ENCODE measurements at regions not wholly inside any gene's neighbourhood (a gene's known extent, or its start where the extent isn't known, plus 50 kb on each side); places are given as distances from the start of the nearest gene placed in this dataset.

DNA sequence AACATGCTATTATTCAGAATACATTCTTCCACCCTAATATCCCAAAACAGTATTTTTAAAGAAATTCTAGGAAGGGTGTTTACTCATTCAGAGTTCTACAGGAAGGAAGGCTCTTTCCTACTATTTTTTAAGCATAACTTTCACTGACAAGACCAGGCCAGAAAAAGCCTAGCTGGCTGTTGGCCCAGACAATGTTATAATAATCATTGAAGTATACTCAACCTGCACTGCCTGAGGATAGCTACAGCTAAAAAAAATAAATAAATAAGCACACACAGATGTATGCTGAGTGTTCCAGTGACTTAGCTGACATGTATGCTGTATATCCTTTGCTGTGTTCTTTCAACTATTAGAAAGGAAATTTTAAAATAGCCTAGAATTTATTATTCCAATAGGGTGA is 145.8 kb upstream of the SPRY1 start:
- no peaks in the 10 kb centered on the region for H3K27me3 Mint-ChIP-seq (ENCODE audit: low read depth in 3 of 3)
- intact Hi-C loops (cut with micrococcal nuclease), result no loop called here

DNA sequence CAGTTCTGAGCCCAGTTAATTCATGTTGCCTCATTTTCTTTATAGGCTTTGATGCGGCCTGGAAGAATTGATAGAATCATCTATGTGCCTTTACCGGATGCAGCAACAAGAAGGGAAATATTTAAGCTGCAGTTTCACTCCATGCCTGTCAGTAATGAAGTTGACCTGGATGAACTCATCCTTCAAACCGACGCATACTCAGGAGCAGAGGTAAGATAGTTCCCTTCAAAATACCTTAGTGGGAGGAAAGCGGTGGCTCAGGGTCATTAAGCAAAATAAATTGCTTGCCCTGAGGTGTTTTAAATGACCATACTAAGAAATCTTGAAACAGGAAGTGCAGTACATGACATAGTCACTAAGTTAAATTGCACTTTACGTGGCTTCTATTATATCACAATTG is 140.6 kb upstream of the SPRY1 start:
- H3K27me3 Mint-ChIP-seq (ENCODE audit: low read depth in 3 of 3), result no peaks in the 10 kb centered on the region
- no peaks in the 10 kb centered on the region for H3K79me2 ChIP-seq (ENCODE audit: insufficient read depth, low read length)
- peaks cover 0 to 1% (median 0%) of the 10 kb centered on the region in 7 donors for H3K9me3 Mint-ChIP-seq
- H3K4me1 Mint-ChIP-seq, result peaks cover 13% of the 10 kb centered on the region
- no peak overlapping the region for H3K4me2 ChIP-seq (replicated peaks; ENCODE audit: extremely low read depth, low read length, poor library complexity, severe bottlenecking)
- TF ChIP-seq, protein P1, sequence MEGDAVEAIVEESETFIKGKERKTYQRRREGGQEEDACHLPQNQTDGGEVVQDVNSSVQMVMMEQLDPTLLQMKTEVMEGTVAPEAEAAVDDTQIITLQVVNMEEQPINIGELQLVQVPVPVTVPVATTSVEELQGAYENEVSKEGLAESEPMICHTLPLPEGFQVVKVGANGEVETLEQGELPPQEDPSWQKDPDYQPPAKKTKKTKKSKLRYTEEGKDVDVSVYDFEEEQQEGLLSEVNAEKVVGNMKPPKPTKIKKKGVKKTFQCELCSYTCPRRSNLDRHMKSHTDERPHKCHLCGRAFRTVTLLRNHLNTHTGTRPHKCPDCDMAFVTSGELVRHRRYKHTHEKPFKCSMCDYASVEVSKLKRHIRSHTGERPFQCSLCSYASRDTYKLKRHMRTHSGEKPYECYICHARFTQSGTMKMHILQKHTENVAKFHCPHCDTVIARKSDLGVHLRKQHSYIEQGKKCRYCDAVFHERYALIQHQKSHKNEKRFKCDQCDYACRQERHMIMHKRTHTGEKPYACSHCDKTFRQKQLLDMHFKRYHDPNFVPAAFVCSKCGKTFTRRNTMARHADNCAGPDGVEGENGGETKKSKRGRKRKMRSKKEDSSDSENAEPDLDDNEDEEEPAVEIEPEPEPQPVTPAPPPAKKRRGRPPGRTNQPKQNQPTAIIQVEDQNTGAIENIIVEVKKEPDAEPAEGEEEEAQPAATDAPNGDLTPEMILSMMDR (IDR thresholded peaks at IDR 0.05), result no peak
- no peak overlapping the region for H2AFZ ChIP-seq (ENCODE audit: insufficient read depth, low read depth, low read length, poor library complexity, severe bottlenecking)
- no peaks in the 10 kb centered on the region for H3K27me3 ChIP-seq (ENCODE audit: control insufficient read depth in 2 of 2, insufficient read depth in 2 of 2, low read length in 2 of 2)
- H3K9me3 ChIP-seq (replicated peaks in 1 of 2; ENCODE audit: control insufficient read depth in 1 of 2, insufficient read depth in 1 of 2, low read length in 2 of 2), result no peaks in the 10 kb centered on the region
- H3K27ac Mint-ChIP-seq, result no peak overlapping the region
- no peak overlapping the region for H3K4me3 ChIP-seq (replicated peaks in 1 of 3; ENCODE audit: low read depth in 2 of 3, low read length in 3 of 3)
- no peaks in the 10 kb centered on the region for H3K36me3 ChIP-seq (replicated peaks in 1 of 2; ENCODE audit: control insufficient read depth in 1 of 2, insufficient read depth in 2 of 2, low read length in 2 of 2)
- WGBS (ENCODE audit: insufficient coverage), result 96% methylated on average over 4 of the region's 6 CpGs
- intact Hi-C loops (cut with micrococcal nuclease), result no loop called here
- no peak overlapping the region for H3K9ac ChIP-seq (ENCODE audit: insufficient read depth, low read length, poor library complexity, severe bottlenecking)
- no peaks in the 10 kb centered on the region for H3K36me3 Mint-ChIP-seq
- peaks cover 3 to 10% of the 10 kb centered on the region in 2 donors for H3K4me1 ChIP-seq (ENCODE audit: control insufficient read depth in 1 of 2, insufficient read depth in 2 of 2, low read length in 2 of 2)
- no peaks in the 10 kb centered on the region for H4K20me1 ChIP-seq (ENCODE audit: insufficient read depth, low read length)
- H3K27ac ChIP-seq (ENCODE audit: low read depth in 1 of 2, low read length in 2 of 2), result no peak overlapping the region
- DNase-seq, result no peak
- H3K4me3 Mint-ChIP-seq, result no peak overlapping the region

More for the DNA sequence above, 145.8 kb upstream of the SPRY1 start:
- no peak overlapping the region for H3K9ac ChIP-seq (ENCODE audit: insufficient read depth, low read length, poor library complexity, severe bottlenecking)
- no peak overlapping the region for H3K27ac Mint-ChIP-seq
- H4K20me1 ChIP-seq (ENCODE audit: insufficient read depth, low read length), result no peaks in the 10 kb centered on the region
- H3K9me3 Mint-ChIP-seq, result peaks cover 0 to 1% (median 0%) of the 10 kb centered on the region in 7 donors
- DNase-seq, result no peak
- H3K79me2 ChIP-seq (ENCODE audit: insufficient read depth, low read length), result no peaks in the 10 kb centered on the region
- no peak overlapping the region for H3K4me2 ChIP-seq (replicated peaks; ENCODE audit: extremely low read depth, low read length, poor library complexity, severe bottlenecking)
- no peaks in the 10 kb centered on the region for H3K27me3 ChIP-seq (ENCODE audit: control insufficient read depth in 2 of 2, insufficient read depth in 2 of 2, low read length in 2 of 2)
- no peaks in the 10 kb centered on the region for H3K36me3 ChIP-seq (replicated peaks in 1 of 2; ENCODE audit: control insufficient read depth in 1 of 2, insufficient read depth in 2 of 2, low read length in 2 of 2)
- peaks cover 2 to 6% of the 10 kb centered on the region in 2 donors for H3K4me1 ChIP-seq (ENCODE audit: control insufficient read depth in 1 of 2, insufficient read depth in 2 of 2, low read length in 2 of 2)
- no peaks in the 10 kb centered on the region for H3K36me3 Mint-ChIP-seq
- no peak overlapping the region for H3K4me3 Mint-ChIP-seq
- H3K4me3 ChIP-seq (replicated peaks in 1 of 3; ENCODE audit: low read depth in 2 of 3, low read length in 3 of 3), result no peak overlapping the region
- H3K4me1 Mint-ChIP-seq, result peaks cover 16% of the 10 kb centered on the region
- TF ChIP-seq, protein P1 (IDR thresholded peaks at IDR 0.05), result no peak
- no peaks in the 10 kb centered on the region for H3K9me3 ChIP-seq (replicated peaks in 1 of 2; ENCODE audit: control insufficient read depth in 1 of 2, insufficient read depth in 1 of 2, low read length in 2 of 2)
- no peak overlapping the region for H2AFZ ChIP-seq (ENCODE audit: insufficient read depth, low read depth, low read length, poor library complexity, severe bottlenecking)
- H3K27ac ChIP-seq (ENCODE audit: low read depth in 1 of 2, low read length in 2 of 2), result no peak overlapping the region
